IPS-NIHi7 (cell line): ENCODE measurements at regions not wholly inside any gene's neighbourhood (a gene's known extent, or its start where the extent isn't known, plus 50 kb on each side); places are given as distances from the start of the nearest gene placed in this dataset.
A peak's percentile ranks its signal among the peaks of the same experiment; 100 is the strongest.
"Not testable (repeated sequence)": the region's sequence is repeated elsewhere in the genome, so short reads cannot be mapped to it uniquely, and the experiment has no call there.

ENCODE experiments used
- DNase-seq: peaks from one replicate; pipeline ENCODE4 v3.0.0; 2012; ENCODE audit warnings: mixed read lengths; ENCODE audit errors: extremely low spot score

GRCh38 chr7:32681174-32681518 lies 185.9 kb downstream of the AVL9 start:
- DNase-seq: no peak

GRCh38 chr7:32680259-32681173 lies 185.2 kb downstream of the AVL9 start:
- no peak for DNase-seq

DNA sequence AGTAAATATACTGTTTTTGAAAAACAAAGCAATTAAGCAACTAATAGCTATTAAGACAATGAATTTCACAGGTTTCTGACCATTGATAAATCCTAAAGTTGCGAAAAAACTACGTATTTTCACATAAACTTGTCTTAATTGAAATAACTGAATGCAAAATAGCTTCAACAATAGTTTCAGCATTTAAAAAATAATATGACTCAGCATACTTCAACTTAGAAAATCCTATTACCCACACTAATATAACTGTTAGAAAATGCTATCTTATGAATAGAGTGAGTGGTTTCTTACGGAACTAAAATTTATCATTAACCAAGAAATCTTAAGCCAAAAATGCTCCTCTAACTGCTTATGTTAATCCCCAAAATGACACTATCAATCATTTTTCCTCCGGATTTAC lies 183.9 kb downstream of the AVL9 start:
- no peak for DNase-seq

DNA sequence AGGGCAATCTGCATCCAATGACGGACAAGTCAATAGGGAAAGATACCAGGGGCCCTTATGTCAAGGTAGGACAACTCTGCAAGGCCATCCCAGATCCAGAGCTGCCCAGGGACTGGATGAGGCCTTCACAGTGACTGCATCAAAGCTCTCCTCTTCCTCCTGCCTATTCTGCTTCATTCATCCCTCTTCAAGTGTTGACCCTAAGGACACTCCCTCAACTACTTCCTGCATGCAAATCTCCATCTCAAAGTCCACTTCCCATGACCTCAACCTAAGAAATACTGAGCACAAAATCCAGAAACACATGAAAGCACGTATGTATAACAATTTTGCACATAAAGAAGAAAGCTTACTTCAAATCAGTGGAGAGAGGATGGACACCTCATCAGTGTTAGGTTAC lies 182.3 kb downstream of the AVL9 start:
- DNase-seq: no peak

DNA sequence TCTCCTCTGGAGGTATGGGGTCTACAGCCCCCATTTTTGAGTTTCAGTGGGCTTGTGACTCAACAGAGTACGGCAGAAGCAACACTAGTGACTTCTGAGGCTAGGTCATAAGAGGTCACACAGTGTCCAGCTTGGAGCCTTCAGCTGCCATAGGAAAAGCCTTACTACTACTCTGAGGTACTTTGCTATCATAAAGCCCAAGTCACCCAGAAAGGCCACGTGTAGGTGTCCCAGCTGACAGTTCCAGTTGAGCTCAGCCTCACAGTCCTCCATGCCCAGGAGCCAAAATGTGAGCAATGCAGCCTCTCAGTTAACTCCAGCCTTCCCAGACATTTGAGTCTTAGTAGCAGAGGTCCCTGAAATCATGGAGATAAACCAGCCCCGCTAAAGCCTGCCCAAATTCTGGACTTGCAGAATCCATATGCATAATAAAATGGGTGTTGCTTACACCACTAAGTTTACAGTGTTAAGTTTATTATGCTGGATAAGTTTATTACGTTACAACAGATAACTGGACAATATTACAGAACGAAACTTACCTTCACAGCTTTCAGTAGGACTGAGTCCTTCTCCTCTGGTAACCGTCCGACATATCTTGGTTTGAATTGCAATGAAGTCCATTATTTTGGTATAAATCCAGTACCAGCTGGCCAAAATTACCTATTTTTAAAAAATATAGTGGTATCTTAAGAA lies 181.1 kb downstream of the AVL9 start:
- DNase-seq: no peak

GRCh38 chr7:32673275-32673983 lies 178.1 kb downstream of the AVL9 start:
- DNase-seq: no peak

GRCh38 chr7:32670110-32671025 lies 175.1 kb downstream of the AVL9 start:
- peak; percentile 22 for DNase-seq

GRCh38 chr7:32669173-32669870 lies 174.0 kb downstream of the AVL9 start:
- DNase-seq: not testable (repeated sequence)

- DNase-seq: not testable (repeated sequence)
These were observed 173.3 kb downstream of the AVL9 start for GRCh38 chr7:32668387-32669097.

GRCh38 chr7:32667586-32667985 lies 172.3 kb downstream of the AVL9 start:
- DNase-seq: not testable (repeated sequence)

- not testable (repeated sequence) for DNase-seq
These were observed 168.5 kb downstream of the AVL9 start for GRCh38 chr7:32663805-32664211.

GRCh38 chr7:32662509-32662908 lies 167.2 kb downstream of the AVL9 start:
- DNase-seq: not testable (repeated sequence)

GRCh38 chr7:32661929-32662328 lies 166.6 kb downstream of the AVL9 start:
- DNase-seq: no peak

DNA sequence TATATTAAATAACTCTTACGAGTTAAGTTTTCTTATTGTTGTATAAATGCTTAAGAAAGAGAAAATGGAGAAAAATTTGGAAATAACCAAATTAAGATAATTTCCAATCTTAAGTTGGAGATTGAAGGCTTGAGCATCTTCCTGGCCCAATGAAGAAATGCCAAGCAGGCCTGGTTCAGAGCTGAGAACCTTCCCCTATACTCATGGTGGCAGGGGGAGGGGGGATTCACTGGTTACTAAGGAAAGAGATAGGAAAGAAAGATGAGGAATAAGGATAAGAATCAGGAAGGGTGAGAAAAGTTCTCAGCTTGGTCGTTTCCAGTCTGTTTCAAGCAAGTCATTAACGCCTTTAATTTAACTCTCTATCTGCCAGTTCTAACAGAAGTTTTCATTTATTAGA lies 166.2 kb downstream of the AVL9 start:
- DNase-seq: no peak

- DNase-seq: no peak
These were observed 165.6 kb downstream of the AVL9 start for GRCh38 chr7:32660936-32661335.

DNA sequence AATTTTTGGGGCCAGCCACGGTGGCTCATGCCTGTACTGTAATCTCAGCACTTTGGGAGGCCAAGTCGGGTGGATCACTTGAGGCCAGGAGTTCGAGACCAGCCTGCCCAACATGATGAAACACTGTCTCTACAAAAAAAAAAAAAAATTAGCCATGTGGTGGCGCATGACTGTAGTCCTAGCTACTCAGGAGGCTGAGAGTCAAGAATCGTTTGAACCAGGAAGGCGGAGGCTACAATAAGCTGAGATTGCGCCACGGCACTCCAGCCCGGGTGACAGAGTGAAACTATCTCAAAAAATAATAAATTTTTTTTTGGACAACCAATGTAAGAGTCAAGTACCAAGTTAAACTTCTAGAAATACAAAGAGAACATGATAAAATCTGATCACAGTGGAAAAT lies 164.6 kb downstream of the AVL9 start:
- no peak for DNase-seq

DNA sequence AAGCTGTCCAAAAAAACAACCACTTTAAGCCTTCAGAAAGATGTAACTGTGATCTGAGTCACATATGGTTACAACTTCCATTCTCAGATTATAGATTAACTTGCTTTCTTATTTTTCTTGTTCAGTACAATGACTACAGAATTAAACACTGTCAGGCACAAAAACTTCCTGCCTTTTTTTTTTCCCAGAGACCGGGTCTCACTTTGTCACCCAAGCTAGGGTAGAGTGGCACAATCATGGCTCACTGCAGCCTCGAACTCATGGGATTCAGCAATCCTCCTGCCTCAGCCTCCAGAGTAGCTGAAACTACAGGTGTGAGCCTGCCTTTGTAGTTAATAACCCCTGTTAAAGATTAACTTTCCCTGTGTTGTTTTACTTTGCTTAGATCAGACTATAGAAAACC lies 163.2 kb downstream of the AVL9 start:
- no peak for DNase-seq

GRCh38 chr7:32658034-32658433 lies 162.7 kb downstream of the AVL9 start:
- DNase-seq: no peak

DNA sequence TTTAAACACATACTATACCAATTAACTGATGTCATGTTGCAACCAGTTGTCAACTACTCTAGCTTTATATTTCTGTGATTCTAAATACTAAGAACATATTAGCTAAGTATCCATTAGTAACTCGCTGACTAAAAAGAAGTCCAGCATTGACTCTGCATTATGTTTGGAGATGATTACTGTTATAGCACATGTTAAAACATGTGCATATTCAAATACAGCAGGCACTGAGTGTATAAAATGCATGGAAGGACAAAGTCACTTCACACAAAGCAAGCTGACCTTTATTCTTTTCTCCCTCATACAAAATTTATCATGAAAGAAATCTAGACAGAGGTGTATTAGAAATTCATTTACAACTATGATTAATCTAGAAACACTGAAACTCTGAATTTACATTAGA lies 159.3 kb downstream of the AVL9 start:
- DNase-seq: not testable (repeated sequence)

DNA sequence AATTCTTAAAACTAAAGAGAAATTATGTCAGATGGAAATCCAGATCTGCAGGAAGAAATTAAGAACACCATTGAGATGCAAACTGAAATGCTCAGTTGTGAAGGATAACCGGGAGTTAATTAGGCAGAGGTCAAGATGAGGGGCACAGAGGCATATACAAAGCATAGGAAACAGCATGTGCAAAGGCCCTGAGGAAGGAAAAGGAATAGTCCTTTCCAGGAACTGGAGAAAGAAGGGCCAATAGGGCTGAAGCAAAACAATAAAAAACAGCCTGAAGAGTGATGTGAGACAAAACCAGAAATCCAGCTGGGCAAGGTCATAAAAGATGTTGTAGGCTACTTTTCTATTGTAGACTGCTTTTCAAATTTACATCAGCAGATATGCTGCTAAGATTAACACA lies 155.1 kb downstream of the AVL9 start:
- not testable (repeated sequence) for DNase-seq
